SU-DHL-6 (cell line): ENCODE measurements at regions not wholly inside any gene's neighbourhood (a gene's known extent, or its start where the extent isn't known, plus 50 kb on each side); places are given as distances from the start of the nearest gene placed in this dataset.

Experiments
- H2AFZ ChIP-seq: fragments of 200-600 bp; sonication (generic); 2 replicates; pipeline ENCODE4 v1.6.1; 2014; ENCODE audit warnings: low read depth, mild to moderate bottlenecking, moderate library complexity, mixed read lengths, antibody characterized with exemption, low read length; ENCODE audit not compliant: severe bottlenecking
- H3F3A ChIP-seq: fragments of 200-600 bp; shearing (Covaris generic); 2 replicates; pipeline ENCODE4 v1.6.0; 2016; ENCODE audit warnings: antibody characterized with exemption, mild to moderate bottlenecking; ENCODE audit not compliant: insufficient read depth
- H3K27ac ChIP-seq: fragments of 200-600 bp; sonication (generic); 2 replicates; pipeline ENCODE4 v1.5.1; 2016; ENCODE audit warnings: low read depth, mild to moderate bottlenecking, low read length, moderate library complexity, mixed read lengths
- H3K27me3 ChIP-seq: fragments of 200-600 bp; sonication (generic), shearing (Covaris generic); 2 replicates; pipeline ENCODE4 v1.6.0; 2014; ENCODE audit warnings: mild to moderate bottlenecking, low read length
- H3K36me3 ChIP-seq: fragments of 200-600 bp; sonication (generic); 2 replicates; pipeline ENCODE4 v1.6.1; 2014; ENCODE audit warnings: mild to moderate bottlenecking, low read length, mixed read lengths
- H3K4me2 ChIP-seq: fragments of 300-600, 200-600 bp; shearing (Covaris generic), sonication (generic); 2 replicates; pipeline ENCODE4 v1.6.0; 2014; ENCODE audit warnings: low read length, low read depth, mild to moderate bottlenecking; ENCODE audit not compliant: poor library complexity, severe bottlenecking
- H3K4me3 ChIP-seq: fragments of 200-600 bp; sonication (generic); 2 replicates; pipeline ENCODE4 v1.5.1; 2014; ENCODE audit warnings: antibody characterized with exemption, low read length, mild to moderate bottlenecking, mixed read lengths; ENCODE audit not compliant: insufficient read depth, poor library complexity, severe bottlenecking
- H3K79me2 ChIP-seq: fragments of 200-600 bp; sonication (generic); 2 replicates; pipeline ENCODE4 v1.6.1; 2014; ENCODE audit warnings: mild to moderate bottlenecking, low read length, moderate library complexity; ENCODE audit not compliant: insufficient read depth
- H3K9ac ChIP-seq: fragments of 200-600 bp; sonication (generic); 2 replicates; pipeline ENCODE4 v1.7.0; 2014; ENCODE audit warnings: mild to moderate bottlenecking, low read length
- H3K9me2 ChIP-seq: fragments of 200-600 bp; sonication (generic); replicated peaks from 2 replicates; pipeline ENCODE4 v1.6.1; 2014; ENCODE audit warnings: low read length; ENCODE audit not compliant: insufficient read depth
- H3K9me3 ChIP-seq: fragments of 200-600 bp; sonication (generic); 2 replicates; pipeline ENCODE4 v1.6.1; 2014; ENCODE audit warnings: low read length, mixed read lengths; ENCODE audit not compliant: insufficient read depth
- H4K20me1 ChIP-seq: fragments of 200-600 bp; sonication (generic); 2 replicates; pipeline ENCODE4 v1.6.1; 2014; ENCODE audit warnings: low read depth, mild to moderate bottlenecking, antibody characterized with exemption, low read length, moderate library complexity, mixed read lengths
- CTCF ChIP-seq: fragments of 200-600 bp; sonication (generic); IDR thresholded peaks from one replicate; pipeline ENCODE4 v1.5.1; 2017; ENCODE audit warnings: antibody characterized with exemption, mild to moderate bottlenecking, low read length, moderate library complexity; ENCODE audit not compliant: insufficient read depth, poor library complexity, severe bottlenecking
- EZH2phosphoT487 ChIP-seq: fragments of 200-600 bp; sonication (generic), shearing (Covaris generic); conservative IDR thresholded peaks from 2 replicates; pipeline ENCODE4 v1.6.1; 2018; ENCODE audit warnings: mild to moderate bottlenecking, antibody characterized with exemption, low read length, moderate library complexity, mixed read lengths

- no peak overlapping the region for H3K4me2 ChIP-seq
- no peaks in the 10 kb centered on the region for H3K36me3 ChIP-seq
- H3K9me2 ChIP-seq: no peaks in the 10 kb centered on the region
- no peaks in the 10 kb centered on the region for H3K27me3 ChIP-seq
- no peak overlapping the region for H2AFZ ChIP-seq
- no peak for TF ChIP-seq EZH2phosphoT487
- no peak for TF ChIP-seq CTCF
- H3K79me2 ChIP-seq: no peaks in the 10 kb centered on the region
- H3K27ac ChIP-seq: no peak overlapping the region
- H3K4me3 ChIP-seq: no peak overlapping the region
- H4K20me1 ChIP-seq: no peaks in the 10 kb centered on the region
- no peaks in the 10 kb centered on the region for H3F3A ChIP-seq
- no peaks in the 10 kb centered on the region for H3K9me3 ChIP-seq
- no peak overlapping the region for H3K9ac ChIP-seq
These were observed 145.3 kb upstream of the TCF21 start for GRCh38 chr6:133743621-133744020.

GRCh38 chr6:133746417-133746770, 142.5 kb upstream of the TCF21 start:
- no peaks in the 10 kb centered on the region for H3K9me3 ChIP-seq
- H3F3A ChIP-seq: no peaks in the 10 kb centered on the region
- no peak overlapping the region for H3K9ac ChIP-seq
- no peak overlapping the region for H2AFZ ChIP-seq
- no peaks in the 10 kb centered on the region for H4K20me1 ChIP-seq
- H3K27me3 ChIP-seq: no peaks in the 10 kb centered on the region
- H3K36me3 ChIP-seq: no peaks in the 10 kb centered on the region
- H3K27ac ChIP-seq: no peak overlapping the region
- H3K4me2 ChIP-seq: no peak overlapping the region
- TF ChIP-seq EZH2phosphoT487: no peak
- H3K79me2 ChIP-seq: no peaks in the 10 kb centered on the region
- H3K4me3 ChIP-seq: no peak overlapping the region
- H3K9me2 ChIP-seq: no peaks in the 10 kb centered on the region

- no peak overlapping the region for H3K9ac ChIP-seq
- no peaks in the 10 kb centered on the region for H3F3A ChIP-seq
- H3K4me2 ChIP-seq: no peak overlapping the region
- no peaks in the 10 kb centered on the region for H4K20me1 ChIP-seq
- H3K4me3 ChIP-seq: no peak overlapping the region
- H3K9me2 ChIP-seq: no peaks in the 10 kb centered on the region
- H3K79me2 ChIP-seq: no peaks in the 10 kb centered on the region
- no peaks in the 10 kb centered on the region for H3K27me3 ChIP-seq
- H3K27ac ChIP-seq: no peak overlapping the region
- no peak overlapping the region for H2AFZ ChIP-seq
- TF ChIP-seq CTCF (no peak), EZH2phosphoT487 (no peak)
- no peaks in the 10 kb centered on the region for H3K36me3 ChIP-seq
- H3K9me3 ChIP-seq: no peaks in the 10 kb centered on the region
These were observed 140.3 kb upstream of the TCF21 start for GRCh38 chr6:133748628-133749027.

DNA sequence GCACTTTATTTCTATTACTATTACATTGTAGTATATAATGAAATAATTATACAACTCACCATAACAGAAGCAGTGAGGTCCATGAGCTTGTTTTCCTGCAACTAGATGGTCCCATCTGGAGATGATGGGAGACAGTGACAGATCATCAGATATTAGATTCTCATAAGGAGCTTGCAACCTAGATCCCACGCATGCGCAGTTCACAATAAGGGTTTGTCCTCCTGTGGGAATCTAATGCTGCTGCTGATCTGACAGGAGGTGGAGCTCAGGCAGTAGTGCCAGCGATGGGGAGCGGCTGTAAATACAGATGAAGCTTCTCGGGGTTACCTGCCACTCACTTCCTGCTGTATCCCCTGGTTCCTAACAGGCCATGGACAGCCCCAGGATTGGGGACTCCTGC, 139.5 kb upstream of the TCF21 start:
- Histone ChIP-seq H3K4me3 (no peak overlapping the region), H3K9ac (no peak overlapping the region), H3K36me3 (no peaks in the 10 kb centered on the region), H4K20me1 (no peaks in the 10 kb centered on the region), H3K9me3 (no peaks in the 10 kb centered on the region), H3F3A (no peaks in the 10 kb centered on the region), H2AFZ (no peak overlapping the region), H3K27ac (no peak overlapping the region), H3K4me2 (no peak overlapping the region), H3K27me3 (no peaks in the 10 kb centered on the region), H3K79me2 (no peaks in the 10 kb centered on the region), H3K9me2 (no peaks in the 10 kb centered on the region)
- no peak for TF ChIP-seq CTCF
